Osteoblast (primary cell): ENCODE measurements at regions not wholly inside any gene's neighbourhood (a gene's known extent, or its start where the extent isn't known, plus 50 kb on each side); places are given as distances from the start of the nearest gene placed in this dataset.

Source experiments
- DNase-seq: peaks from one replicate; pipeline ENCODE4 v3.0.0; 2011; ENCODE audit warnings: low spot score, mixed read lengths; ENCODE audit not compliant: insufficient read length; ENCODE audit errors: missing footprints
- H2AFZ ChIP-seq: 2 replicates; pipeline ENCODE4 v1.6.0; 2011; ENCODE audit warnings: mild to moderate bottlenecking, low read length
- H3K27ac ChIP-seq: 2 replicates; pipeline ENCODE4 v1.5.1; 2011; ENCODE audit warnings: mild to moderate bottlenecking, low read depth, low read length, moderate library complexity
- H3K27me3 ChIP-seq: 2 replicates; pipeline ENCODE4 v1.6.0; 2012; ENCODE audit warnings: mild to moderate bottlenecking, control low read depth, inconsistent platforms, low read length, moderate library complexity; ENCODE audit not compliant: insufficient read depth
- H3K36me3 ChIP-seq: 2 replicates; pipeline ENCODE4 v1.5.1; 2011; ENCODE audit warnings: mild to moderate bottlenecking, low read length, control low read depth, moderate library complexity; ENCODE audit not compliant: insufficient read depth
- H3K4me1 ChIP-seq: 2 replicates; pipeline ENCODE4 v1.5.1; 2011; ENCODE audit warnings: mild to moderate bottlenecking, low read length, control low read depth, moderate library complexity; ENCODE audit not compliant: insufficient read depth
- H3K4me2 ChIP-seq: 2 replicates; pipeline ENCODE4 v1.6.0; 2011; ENCODE audit warnings: mild to moderate bottlenecking, low read length; ENCODE audit not compliant: insufficient read depth
- H3K4me3 ChIP-seq: fragments of 200-600 bp; sonication (generic); 3 replicates; pipeline ENCODE4 v1.5.1; 2012; ENCODE audit warnings: mild to moderate bottlenecking, low read length, inconsistent platforms; ENCODE audit not compliant: insufficient read depth
- H3K79me2 ChIP-seq: 2 replicates; pipeline ENCODE4 v1.6.0; 2012; ENCODE audit warnings: mild to moderate bottlenecking, low read length, control low read depth, inconsistent platforms; ENCODE audit not compliant: insufficient read depth
- H3K9me3 ChIP-seq: 2 replicates; pipeline ENCODE4 v1.5.1; 2011; ENCODE audit warnings: low read depth, low read length, control low read depth
- H4K20me1 ChIP-seq: 2 replicates; pipeline ENCODE4 v1.6.0; 2012; ENCODE audit warnings: mild to moderate bottlenecking, low read length, control low read depth; ENCODE audit not compliant: insufficient read depth
- TF ChIP-seq, protein P1 (sequence below): IDR thresholded peaks from 2 replicates; pipeline ENCODE4 v1.5.1; 2011; ENCODE audit warnings: mild to moderate bottlenecking, low read depth, low read length, moderate library complexity; ENCODE audit errors: extremely low read depth

- TF ChIP-seq, protein P1, sequence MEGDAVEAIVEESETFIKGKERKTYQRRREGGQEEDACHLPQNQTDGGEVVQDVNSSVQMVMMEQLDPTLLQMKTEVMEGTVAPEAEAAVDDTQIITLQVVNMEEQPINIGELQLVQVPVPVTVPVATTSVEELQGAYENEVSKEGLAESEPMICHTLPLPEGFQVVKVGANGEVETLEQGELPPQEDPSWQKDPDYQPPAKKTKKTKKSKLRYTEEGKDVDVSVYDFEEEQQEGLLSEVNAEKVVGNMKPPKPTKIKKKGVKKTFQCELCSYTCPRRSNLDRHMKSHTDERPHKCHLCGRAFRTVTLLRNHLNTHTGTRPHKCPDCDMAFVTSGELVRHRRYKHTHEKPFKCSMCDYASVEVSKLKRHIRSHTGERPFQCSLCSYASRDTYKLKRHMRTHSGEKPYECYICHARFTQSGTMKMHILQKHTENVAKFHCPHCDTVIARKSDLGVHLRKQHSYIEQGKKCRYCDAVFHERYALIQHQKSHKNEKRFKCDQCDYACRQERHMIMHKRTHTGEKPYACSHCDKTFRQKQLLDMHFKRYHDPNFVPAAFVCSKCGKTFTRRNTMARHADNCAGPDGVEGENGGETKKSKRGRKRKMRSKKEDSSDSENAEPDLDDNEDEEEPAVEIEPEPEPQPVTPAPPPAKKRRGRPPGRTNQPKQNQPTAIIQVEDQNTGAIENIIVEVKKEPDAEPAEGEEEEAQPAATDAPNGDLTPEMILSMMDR: no peak
- peaks cover 19% of the 10 kb centered on the region for H3K4me1 ChIP-seq
- no peaks in the 10 kb centered on the region for H3K36me3 ChIP-seq
- no peak for DNase-seq
- no peak overlapping the region for H3K4me3 ChIP-seq
- no peaks in the 10 kb centered on the region for H3K79me2 ChIP-seq
- no peaks in the 10 kb centered on the region for H3K9me3 ChIP-seq
- H3K4me2 ChIP-seq: no peak overlapping the region
- H2AFZ ChIP-seq: peak overlapping the region; percentile 64
- no peak overlapping the region for H3K27ac ChIP-seq
- H3K27me3 ChIP-seq: no peaks in the 10 kb centered on the region
- no peaks in the 10 kb centered on the region for H4K20me1 ChIP-seq
Measured at GRCh38 chr12:92065639-92066038, 80.0 kb downstream of the BTG1 start.

DNA sequence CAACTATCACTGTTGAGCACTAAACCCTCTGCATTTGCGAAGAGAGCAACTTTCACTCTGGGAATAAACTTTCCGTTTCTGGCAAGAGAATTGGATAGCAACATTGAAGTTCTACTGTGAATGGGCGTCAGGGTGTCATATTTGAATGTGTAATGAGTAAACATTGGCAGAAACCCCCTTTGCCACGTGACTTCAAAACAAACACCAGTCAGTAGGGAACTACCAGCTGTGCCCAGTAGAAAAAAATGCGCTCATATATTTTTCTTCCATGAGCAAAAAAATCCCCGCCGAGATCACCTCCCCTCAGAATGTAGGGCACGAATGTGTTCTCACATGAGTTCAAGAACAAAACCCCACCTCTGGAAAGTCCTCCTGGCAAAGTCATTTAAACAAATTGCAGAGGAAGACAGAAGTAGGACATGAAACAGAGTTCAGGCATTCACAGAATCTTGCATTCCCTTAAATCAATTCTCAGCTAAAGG, 80.6 kb downstream of the BTG1 start:
- no peaks in the 10 kb centered on the region for H3K27me3 ChIP-seq
- peak overlapping the region; percentile 59 for H3K4me2 ChIP-seq
- H4K20me1 ChIP-seq: no peaks in the 10 kb centered on the region
- peak; percentile 5 for DNase-seq
- TF ChIP-seq, protein P1: no peak
- no peak overlapping the region for H3K27ac ChIP-seq
- peak overlapping the region; percentile 36 for H3K4me3 ChIP-seq
- H3K79me2 ChIP-seq: no peaks in the 10 kb centered on the region
- peaks cover 21% of the 10 kb centered on the region for H3K4me1 ChIP-seq
- H2AFZ ChIP-seq: peak overlapping the region; percentile 64
- no peaks in the 10 kb centered on the region for H3K36me3 ChIP-seq
- H3K9me3 ChIP-seq: no peaks in the 10 kb centered on the region

DNA sequence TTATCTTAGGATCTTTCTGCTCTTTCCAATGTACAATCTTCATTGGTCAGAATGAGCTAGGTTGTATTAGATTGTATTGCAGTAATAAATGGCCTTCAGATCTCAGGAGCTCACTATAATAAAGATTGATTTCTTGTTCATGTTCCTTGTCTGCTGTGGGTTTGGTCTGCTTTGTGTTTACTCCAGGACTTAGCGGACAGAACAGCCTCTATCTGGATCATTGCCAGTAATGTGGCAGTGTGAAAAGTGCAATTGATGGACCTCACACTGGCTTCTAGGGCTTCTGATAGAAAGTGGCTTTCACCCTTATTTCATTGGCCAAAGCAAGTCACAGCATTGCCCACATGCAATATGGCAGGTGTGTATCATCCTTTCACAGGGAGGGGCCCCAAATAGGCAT, 81.2 kb downstream of the BTG1 start:
- H3K9me3 ChIP-seq: no peaks in the 10 kb centered on the region
- H3K4me2 ChIP-seq: peak overlapping the region; percentile 59
- peaks cover 26% of the 10 kb centered on the region for H3K4me1 ChIP-seq
- no peak overlapping the region for H3K27ac ChIP-seq
- H3K36me3 ChIP-seq: no peaks in the 10 kb centered on the region
- TF ChIP-seq, protein P1: no peak
- H4K20me1 ChIP-seq: no peaks in the 10 kb centered on the region
- H3K4me3 ChIP-seq: no peak overlapping the region
- no peak for DNase-seq
- no peaks in the 10 kb centered on the region for H3K27me3 ChIP-seq
- H3K79me2 ChIP-seq: no peaks in the 10 kb centered on the region
- H2AFZ ChIP-seq: no peak overlapping the region

GRCh38 chr12:92063641-92064040, 82.0 kb downstream of the BTG1 start:
- Histone ChIP-seq H4K20me1 (no peaks in the 10 kb centered on the region), H3K79me2 (no peaks in the 10 kb centered on the region), H3K4me2 (no peak overlapping the region), H3K27ac (peak overlapping the region; percentile 6), H3K4me3 (no peak overlapping the region), H2AFZ (no peak overlapping the region), H3K27me3 (no peaks in the 10 kb centered on the region), H3K9me3 (no peaks in the 10 kb centered on the region), H3K4me1 (peaks cover 26% of the 10 kb centered on the region), H3K36me3 (no peaks in the 10 kb centered on the region)
- TF ChIP-seq, protein P1: no peak
- peak; percentile 18 for DNase-seq
